H1 (cell line): ENCODE measurements at regions not wholly inside any gene's neighbourhood (a gene's known extent, or its start where the extent isn't known, plus 50 kb on each side); places are given as distances from the start of the nearest gene placed in this dataset.

Experiments
- CTCF ChIA-PET: fragments of 300-600 bp; sonication (Branson Sonifier 250); formaldehyde crosslinking; loops from one replicate; lab custom pipeline; 2021; ENCODE audit not compliant: partially characterized antibody; lab: Charles Lee
- POLR2A ChIA-PET: fragments of 300-600 bp; sonication (Branson Sonifier 250); formaldehyde crosslinking; loops from one replicate; lab custom pipeline; 2021; ENCODE audit warnings: inconsistent platforms; ENCODE audit not compliant: partially characterized antibody; lab: Charles Lee
- DNase-seq, 2 experiments: peaks; one replicate each; pipeline versions ENCODE4 v3.0.0 to v3.0.0-alpha.2; 2010 to 2022; ENCODE audit warnings: low spot score in 2 of 2, low read depth in 1 of 2, mixed read lengths in 1 of 2
- FAIRE-seq: peaks from 2 replicates; lab custom pipeline; 2011; peaks lifted over from hg19 to GRCh38; lab: Jason Lieb, UNC
- H2AFZ ChIP-seq: 2 replicates; pipeline ENCODE4 v1.8.1; 2012; ENCODE audit warnings: low read length, inconsistent platforms
- H2AK5ac ChIP-seq: 2 replicates; pipeline ENCODE4 v1.6.1; 2013; ENCODE audit warnings: low read depth, low read length
- H2BK120ac ChIP-seq: replicated peaks from 2 replicates; pipeline ENCODE3; 2013; ENCODE audit warnings: low read depth, low read length, inconsistent platforms
- H2BK12ac ChIP-seq: 2 replicates; pipeline ENCODE4 v1.6.1; 2013; ENCODE audit warnings: low read depth, low read length
- H2BK15ac ChIP-seq: 2 replicates; pipeline ENCODE4 v1.6.1; 2013; ENCODE audit warnings: low read length
- H2BK20ac ChIP-seq: 2 replicates; pipeline ENCODE4 v1.6.1; 2013; ENCODE audit warnings: low read length
- H2BK5ac ChIP-seq: 2 replicates; pipeline ENCODE4 v1.6.1; 2013; ENCODE audit warnings: low read depth, low read length
- H3K14ac ChIP-seq: 2 replicates; pipeline ENCODE4 v1.6.1; 2013; ENCODE audit warnings: inconsistent platforms; ENCODE audit not compliant: insufficient read length
- H3K18ac ChIP-seq: 2 replicates; pipeline ENCODE4 v1.6.1; 2013; ENCODE audit warnings: low read length; ENCODE audit errors: extremely low read depth
- H3K23ac ChIP-seq: 2 replicates; pipeline ENCODE4 v1.6.1; 2013; ENCODE audit warnings: inconsistent platforms; ENCODE audit not compliant: insufficient read length
- H3K23me2 ChIP-seq: 2 replicates; pipeline ENCODE4 v1.6.1; 2013; ENCODE audit warnings: low read depth, low read length
- H3K27ac ChIP-seq: 2 replicates; pipeline ENCODE4 v1.6.1; 2011; ENCODE audit warnings: low read depth, low read length, inconsistent platforms
- H3K27me3 ChIP-seq, 4 experiments: replicated peaks in 1 of 4; 1 replicate in 1 of 4; 2 replicates in 3 of 4; pipeline versions ENCODE4 v1.6.1 to v1.8.1; 2011 to 2013; ENCODE audit warnings: low read length in 3 of 4, mild to moderate bottlenecking in 3 of 4, inconsistent platforms in 2 of 4, mixed read lengths in 2 of 4, moderate library complexity in 1 of 4; ENCODE audit not compliant: control insufficient read depth in 3 of 4, insufficient read depth in 3 of 4; ENCODE audit errors: extremely low read depth in 1 of 4
- H3K36me3 ChIP-seq, 4 experiments: 2 replicates each; pipeline versions ENCODE4 v1.6.1 to v1.8.1; 2011 to 2013; ENCODE audit warnings: mild to moderate bottlenecking in 4 of 4, low read length in 3 of 4, moderate library complexity in 2 of 4, control low read depth in 1 of 4, inconsistent platforms in 1 of 4; ENCODE audit not compliant: insufficient read depth in 4 of 4, control insufficient read depth in 2 of 4
- H3K4ac ChIP-seq: replicated peaks from 2 replicates; pipeline ENCODE3; 2013; ENCODE audit warnings: low read length, low read depth, mixed read lengths, inconsistent platforms; ENCODE audit not compliant: insufficient read length
- H3K4me1 ChIP-seq, 4 experiments: replicated peaks in 1 of 4; 1 replicate in 1 of 4; 2 replicates in 3 of 4; pipeline versions ENCODE4 v1.6.1 to v1.8.1; 2011 to 2013; ENCODE audit warnings: low read length in 3 of 4, inconsistent platforms in 2 of 4, mixed read lengths in 1 of 4; ENCODE audit not compliant: insufficient read depth in 4 of 4, control insufficient read depth in 3 of 4
- H3K4me2 ChIP-seq, 2 experiments: 2 replicates each; pipeline versions ENCODE4 v1.6.1 to v1.8.1; 2011 to 2013; ENCODE audit warnings: low read depth in 2 of 2, low read length in 2 of 2, control low read depth in 1 of 2, inconsistent platforms in 1 of 2, mild to moderate bottlenecking in 1 of 2; ENCODE audit not compliant: insufficient read depth in 1 of 2
- H3K4me3 ChIP-seq, 4 experiments: fragments of 200-600, 300-600 bp in 1 of 4; sonication (generic), shearing (Covaris generic), sonication (Bioruptor Twin) in 1 of 4; 2 replicates each; pipeline versions ENCODE4 v1.5.1 to v1.8.1; 2011 to 2016; ENCODE audit warnings: low read length in 4 of 4, low read depth in 3 of 4, control low read depth in 2 of 4, inconsistent platforms in 2 of 4, mild to moderate bottlenecking in 2 of 4, mixed read lengths in 1 of 4, moderate library complexity in 1 of 4; ENCODE audit not compliant: insufficient read depth in 2 of 4; ENCODE audit errors: extremely low read depth in 1 of 4
- H3K56ac ChIP-seq: replicated peaks from 2 replicates; pipeline ENCODE3; 2013; ENCODE audit warnings: low read depth, mild to moderate bottlenecking, mixed read lengths, low read length, inconsistent platforms; ENCODE audit not compliant: insufficient read length
- H3K79me1 ChIP-seq: 2 replicates; pipeline ENCODE4 v1.6.1; 2013; ENCODE audit warnings: low read depth, low read length, control low read depth
- H3K79me2 ChIP-seq, 2 experiments: 2 replicates each; pipeline versions ENCODE4 v1.6.1 to v1.8.1; 2012 to 2013; ENCODE audit warnings: low read length in 2 of 2, mild to moderate bottlenecking in 2 of 2, inconsistent platforms in 1 of 2; ENCODE audit not compliant: insufficient read depth in 2 of 2, control insufficient read depth in 1 of 2
- H3K9ac ChIP-seq, 4 experiments: replicated peaks in 1 of 4; 1 replicate in 1 of 4; 2 replicates in 3 of 4; pipeline versions ENCODE4 v1.6.1 to v1.8.1; 2011 to 2013; ENCODE audit warnings: low read depth in 3 of 4, low read length in 3 of 4, control low read depth in 2 of 4, mild to moderate bottlenecking in 2 of 4, moderate library complexity in 2 of 4, inconsistent platforms in 1 of 4; ENCODE audit errors: extremely low read depth in 1 of 4
- H3K9me3 ChIP-seq, 2 experiments: 2 replicates each; pipeline versions ENCODE4 v1.6.1 to v1.8.1; 2012 to 2013; ENCODE audit warnings: mild to moderate bottlenecking in 2 of 2, moderate library complexity in 2 of 2, control low read depth in 1 of 2, inconsistent platforms in 1 of 2, low read depth in 1 of 2, low read length in 1 of 2, mixed read lengths in 1 of 2; ENCODE audit not compliant: insufficient read depth in 2 of 2
- H4K20me1 ChIP-seq, 2 experiments: replicated peaks in 1 of 2; 2 replicates each; pipeline versions ENCODE3 to v1.8.1; 2011 to 2013; ENCODE audit warnings: inconsistent platforms in 2 of 2, low read length in 2 of 2, mild to moderate bottlenecking in 1 of 2; ENCODE audit not compliant: insufficient read depth in 2 of 2, control insufficient read depth in 1 of 2
- H4K5ac ChIP-seq: 2 replicates; pipeline ENCODE4 v1.6.1; 2013; ENCODE audit warnings: low read length, low read depth, mixed read lengths, inconsistent platforms; ENCODE audit not compliant: insufficient read length
- H4K8ac ChIP-seq: 2 replicates; pipeline ENCODE4 v1.8.0; 2013; ENCODE audit warnings: mild to moderate bottlenecking, moderate library complexity, low read length, inconsistent platforms; ENCODE audit not compliant: insufficient read depth; ENCODE audit errors: extremely low read depth
- H4K91ac ChIP-seq: replicated peaks from 2 replicates; pipeline ENCODE3; 2013; ENCODE audit warnings: low read length, mixed read lengths, inconsistent platforms; ENCODE audit not compliant: insufficient read length
- ASH2L ChIP-seq: fragments of 200-600, 300-600 bp; sonication (generic); IDR thresholded peaks from one replicate; pipeline ENCODE4 v1.7.1; 2017; ENCODE audit warnings: low read length
- MAFK ChIP-seq: IDR thresholded peaks from 2 replicates; pipeline ENCODE4 v1.6.1; 2012; ENCODE audit warnings: low read depth, mild to moderate bottlenecking, improper control_type of control experiment, low read length
- PHF8 ChIP-seq: fragments of 200-600 bp; sonication (generic); conservative IDR thresholded peaks from 2 replicates; pipeline ENCODE4 v1.7.1; 2012; ENCODE audit warnings: low read depth, mild to moderate bottlenecking, inconsistent platforms, low read length, moderate library complexity
- POLR2AphosphoS5 ChIP-seq: IDR thresholded peaks from 2 replicates; pipeline ENCODE4 v1.6.1; 2011; ENCODE audit warnings: low read depth, low read length
- RFX5 ChIP-seq: IDR thresholded peaks from 2 replicates; pipeline ENCODE4 v1.6.1; 2011; ENCODE audit warnings: low read depth, low read length, improper control_type of control experiment, borderline replicate concordance
- SIRT6 ChIP-seq: IDR thresholded peaks from one replicate; pipeline ENCODE4 v1.7.1; 2012; ENCODE audit warnings: low read length, inconsistent platforms
- SP1 ChIP-seq: IDR thresholded peaks from 2 replicates; pipeline ENCODE4 v1.6.1; 2011; ENCODE audit warnings: low read depth, low read length
- TAF1 ChIP-seq: IDR thresholded peaks from 2 replicates; pipeline ENCODE4 v1.6.1; 2011; ENCODE audit warnings: mild to moderate bottlenecking, low read depth, low read length
- ZNF274 ChIP-seq: IDR thresholded peaks from 2 replicates; pipeline ENCODE4 v1.7.0; 2012; ENCODE audit warnings: low read length, borderline replicate concordance; ENCODE audit errors: extremely low read depth
- TF ChIP-seq, protein P1 (sequence below): IDR thresholded peaks from 2 replicates; pipeline ENCODE4 v1.6.1; 2012; ENCODE audit warnings: low read length, inconsistent platforms
- TF ChIP-seq, protein P2 (sequence below): IDR thresholded peaks from 2 replicates; pipeline ENCODE4 v1.6.1; 2011; ENCODE audit warnings: low read depth, mild to moderate bottlenecking, low read length; ENCODE audit not compliant: insufficient read depth

DNA sequence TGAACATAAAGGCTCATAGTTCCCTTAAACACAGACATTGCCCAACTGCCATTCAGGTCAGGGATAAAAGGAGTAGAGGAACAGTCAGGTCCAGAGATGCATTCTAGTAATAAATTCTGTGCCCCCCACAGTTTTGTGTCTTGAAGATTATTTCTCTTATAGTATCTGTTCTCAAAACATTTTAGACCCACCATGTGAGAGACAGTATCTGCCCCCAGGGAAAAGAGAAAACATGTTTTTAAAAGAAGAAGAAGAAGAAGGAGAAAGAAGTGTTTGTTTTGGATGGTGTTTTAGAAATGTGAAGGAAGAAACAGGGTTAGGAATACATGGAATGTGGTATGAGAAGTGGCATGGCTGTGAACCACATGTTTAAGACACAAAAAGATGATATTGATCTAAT lies 629.6 kb upstream of the EPHA7 start:
- DNase-seq = no peak
- peaks cover 0 to 21% (median 11%) of the 10 kb centered on the region in 4 experiments; a peak in 5 of 7 replicates for H3K4me1 ChIP-seq
- no peak overlapping the region for H3K4ac ChIP-seq
- H3K23ac ChIP-seq = no peak overlapping the region
- H4K5ac ChIP-seq = no peak overlapping the region
- H4K8ac ChIP-seq = no peak overlapping the region
- no peaks in the 10 kb centered on the region for H3K23me2 ChIP-seq
- no peak overlapping the region for H3K27ac ChIP-seq
- no peak overlapping the region for H3K4me2 ChIP-seq
- H2BK20ac ChIP-seq = no peak overlapping the region; the same call in 1 of the 2 replicates
- no peak for FAIRE-seq
- no peak overlapping the region for H2BK12ac ChIP-seq
- H2BK5ac ChIP-seq = no peak overlapping the region
- ChIA-PET CTCF (no interaction called here), POLR2A (interaction anchor here (0.9 to 1.4 kb wide), 2 partner anchors 22 to 225 kb away, joined by 3 to 4 read pairs; no protein-coding TSS in a partner anchor)
- no peak overlapping the region for H3K14ac ChIP-seq
- H3K9me3 ChIP-seq = no peaks in the 10 kb centered on the region
- H2AFZ ChIP-seq = no peak overlapping the region
- no peak overlapping the region for H3K9ac ChIP-seq
- no peaks in the 10 kb centered on the region for H3K27me3 ChIP-seq
- no peak overlapping the region for H3K56ac ChIP-seq
- no peaks in the 10 kb centered on the region for H3K36me3 ChIP-seq
- no peaks in the 10 kb centered on the region for H3K79me1 ChIP-seq
- no peak overlapping the region for H4K91ac ChIP-seq
- H3K79me2 ChIP-seq = no peaks in the 10 kb centered on the region
- no peak overlapping the region for H3K18ac ChIP-seq
- H2AK5ac ChIP-seq = no peak overlapping the region
- no peaks in the 10 kb centered on the region for H4K20me1 ChIP-seq
- H2BK120ac ChIP-seq = peak overlapping the region; percentile 23
- no peak overlapping the region for H2BK15ac ChIP-seq
- no peak overlapping the region for H3K4me3 ChIP-seq
- TF ChIP-seq PHF8 = no peak
- TF ChIP-seq, protein P1, sequence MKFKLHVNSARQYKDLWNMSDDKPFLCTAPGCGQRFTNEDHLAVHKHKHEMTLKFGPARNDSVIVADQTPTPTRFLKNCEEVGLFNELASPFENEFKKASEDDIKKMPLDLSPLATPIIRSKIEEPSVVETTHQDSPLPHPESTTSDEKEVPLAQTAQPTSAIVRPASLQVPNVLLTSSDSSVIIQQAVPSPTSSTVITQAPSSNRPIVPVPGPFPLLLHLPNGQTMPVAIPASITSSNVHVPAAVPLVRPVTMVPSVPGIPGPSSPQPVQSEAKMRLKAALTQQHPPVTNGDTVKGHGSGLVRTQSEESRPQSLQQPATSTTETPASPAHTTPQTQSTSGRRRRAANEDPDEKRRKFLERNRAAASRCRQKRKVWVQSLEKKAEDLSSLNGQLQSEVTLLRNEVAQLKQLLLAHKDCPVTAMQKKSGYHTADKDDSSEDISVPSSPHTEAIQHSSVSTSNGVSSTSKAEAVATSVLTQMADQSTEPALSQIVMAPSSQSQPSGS = no peak
- TF ChIP-seq MAFK = no peak
- TF ChIP-seq TAF1 = no peak
- no peak for TF ChIP-seq SP1
- TF ChIP-seq ASH2L = no peak
- TF ChIP-seq, protein P2, sequence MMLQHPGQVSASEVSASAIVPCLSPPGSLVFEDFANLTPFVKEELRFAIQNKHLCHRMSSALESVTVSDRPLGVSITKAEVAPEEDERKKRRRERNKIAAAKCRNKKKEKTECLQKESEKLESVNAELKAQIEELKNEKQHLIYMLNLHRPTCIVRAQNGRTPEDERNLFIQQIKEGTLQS = no peak
- TF ChIP-seq SIRT6 = no peak
- no peak for TF ChIP-seq RFX5
- TF ChIP-seq POLR2AphosphoS5 = no peak
- no peak for TF ChIP-seq ZNF274
